ENCODE measurements at regions not wholly inside any gene's neighbourhood (a gene's known extent, or its start where the extent isn't known, plus 50 kb on each side); places are given as distances from the start of the nearest gene placed in this dataset.

DNA sequence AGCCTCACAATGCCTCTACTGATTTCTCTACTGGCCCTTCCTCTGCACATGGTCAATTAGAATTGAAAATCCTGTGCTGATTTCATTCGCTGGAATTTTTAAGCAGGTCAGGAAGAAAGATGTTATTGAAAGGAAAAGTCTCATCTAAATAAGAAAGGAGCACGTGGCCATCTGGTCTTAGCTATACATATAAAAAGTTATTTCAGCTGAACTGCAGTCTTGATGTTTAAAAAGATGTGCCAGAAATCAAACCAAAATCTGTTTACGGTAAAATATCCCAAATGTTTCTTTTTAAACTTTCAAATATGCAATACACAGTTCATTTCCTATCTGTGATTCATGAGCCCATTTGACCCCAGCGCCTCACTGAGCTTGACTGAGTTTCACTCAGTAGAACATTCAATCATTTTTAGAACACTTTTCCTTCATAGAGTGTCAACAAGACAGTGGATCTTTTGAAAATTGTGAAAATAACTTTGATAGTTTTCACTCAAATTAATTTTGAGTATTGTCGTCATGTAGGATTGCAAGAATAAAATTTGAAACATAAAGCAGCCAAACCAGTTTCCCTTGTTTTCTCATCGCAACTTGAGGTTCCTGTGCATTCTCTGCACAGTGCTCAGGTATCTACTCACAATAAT, 293.6 kb downstream of the PTPRC start:
- TF ChIP-seq, protein P1, sequence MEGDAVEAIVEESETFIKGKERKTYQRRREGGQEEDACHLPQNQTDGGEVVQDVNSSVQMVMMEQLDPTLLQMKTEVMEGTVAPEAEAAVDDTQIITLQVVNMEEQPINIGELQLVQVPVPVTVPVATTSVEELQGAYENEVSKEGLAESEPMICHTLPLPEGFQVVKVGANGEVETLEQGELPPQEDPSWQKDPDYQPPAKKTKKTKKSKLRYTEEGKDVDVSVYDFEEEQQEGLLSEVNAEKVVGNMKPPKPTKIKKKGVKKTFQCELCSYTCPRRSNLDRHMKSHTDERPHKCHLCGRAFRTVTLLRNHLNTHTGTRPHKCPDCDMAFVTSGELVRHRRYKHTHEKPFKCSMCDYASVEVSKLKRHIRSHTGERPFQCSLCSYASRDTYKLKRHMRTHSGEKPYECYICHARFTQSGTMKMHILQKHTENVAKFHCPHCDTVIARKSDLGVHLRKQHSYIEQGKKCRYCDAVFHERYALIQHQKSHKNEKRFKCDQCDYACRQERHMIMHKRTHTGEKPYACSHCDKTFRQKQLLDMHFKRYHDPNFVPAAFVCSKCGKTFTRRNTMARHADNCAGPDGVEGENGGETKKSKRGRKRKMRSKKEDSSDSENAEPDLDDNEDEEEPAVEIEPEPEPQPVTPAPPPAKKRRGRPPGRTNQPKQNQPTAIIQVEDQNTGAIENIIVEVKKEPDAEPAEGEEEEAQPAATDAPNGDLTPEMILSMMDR (conservative IDR thresholded peaks at IDR 0.05 in 1 of 2, IDR thresholded peaks at IDR 0.05 in 1 of 2; ENCODE audit: extremely low read depth in 1 of 2, insufficient read depth in 1 of 2, low read depth in 1 of 2, low read length in 2 of 2) = no peak
- TF ChIP-seq EZH2 (IDR thresholded peaks at IDR 0.05; ENCODE audit: borderline replicate concordance, low read length) = no peak
